ENCODE measurements at regions not wholly inside any gene's neighbourhood (a gene's known extent, or its start where the extent isn't known, plus 50 kb on each side); places are given as distances from the start of the nearest gene placed in this dataset.

DNA sequence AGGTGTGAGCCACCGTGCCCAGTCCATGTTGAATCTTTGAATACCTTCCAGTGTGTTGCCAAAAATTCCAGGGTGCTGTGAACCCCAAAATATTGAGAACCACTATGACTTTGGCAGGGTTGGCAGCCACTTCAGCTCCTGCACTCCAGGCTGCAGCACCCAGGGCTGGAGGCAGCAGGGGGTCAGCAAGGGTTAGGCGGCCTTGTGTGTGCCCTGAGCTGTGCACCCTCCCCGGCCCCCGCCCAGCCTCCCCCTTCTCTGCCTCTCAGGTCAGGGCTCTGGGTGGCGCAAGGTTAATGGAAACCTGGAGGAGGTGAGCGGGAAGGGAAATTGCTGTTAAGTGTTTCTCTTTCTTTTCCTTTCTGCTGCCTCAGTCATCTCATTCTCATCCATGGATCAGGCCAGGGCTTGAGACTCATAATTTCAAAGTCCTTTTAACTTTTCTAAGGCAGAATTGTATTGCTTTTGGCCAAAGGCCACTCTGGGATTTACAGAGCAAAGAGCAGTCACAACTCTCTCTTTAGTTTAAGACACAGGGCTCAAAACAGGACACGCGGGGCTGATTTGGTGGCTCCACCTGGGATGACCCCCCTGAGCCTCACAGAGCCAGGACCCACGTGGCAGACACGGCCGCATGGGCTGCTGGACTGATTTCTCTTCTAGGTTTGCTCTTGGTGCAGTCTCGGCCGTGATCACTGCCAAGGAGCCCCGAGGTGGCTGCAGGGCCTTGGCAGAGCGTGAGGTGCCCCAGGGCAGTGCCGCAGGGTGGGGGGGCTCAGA lies 212.3 kb downstream of the PTPRU start:
- whole genome bisulfite sequencing, 2 donors, result 84 to 88% methylated on average over 8 to 14 of the region's 16 CpGs
- DNase-seq, result no peak
- intact Hi-C loops (cut with DNase I), result no loop called here
- Histone ChIP-seq H3K4me3 (replicated peaks in 1 of 3) (no peak overlapping the region), H3K9me3 (no peaks in the 10 kb centered on the region), H3K36me3 (no peaks in the 10 kb centered on the region), H3K27ac (no peak overlapping the region), H3K4me1 (no peaks in the 10 kb centered on the region), H3K27me3 (no peaks in the 10 kb centered on the region)
- TF ChIP-seq, protein P1, sequence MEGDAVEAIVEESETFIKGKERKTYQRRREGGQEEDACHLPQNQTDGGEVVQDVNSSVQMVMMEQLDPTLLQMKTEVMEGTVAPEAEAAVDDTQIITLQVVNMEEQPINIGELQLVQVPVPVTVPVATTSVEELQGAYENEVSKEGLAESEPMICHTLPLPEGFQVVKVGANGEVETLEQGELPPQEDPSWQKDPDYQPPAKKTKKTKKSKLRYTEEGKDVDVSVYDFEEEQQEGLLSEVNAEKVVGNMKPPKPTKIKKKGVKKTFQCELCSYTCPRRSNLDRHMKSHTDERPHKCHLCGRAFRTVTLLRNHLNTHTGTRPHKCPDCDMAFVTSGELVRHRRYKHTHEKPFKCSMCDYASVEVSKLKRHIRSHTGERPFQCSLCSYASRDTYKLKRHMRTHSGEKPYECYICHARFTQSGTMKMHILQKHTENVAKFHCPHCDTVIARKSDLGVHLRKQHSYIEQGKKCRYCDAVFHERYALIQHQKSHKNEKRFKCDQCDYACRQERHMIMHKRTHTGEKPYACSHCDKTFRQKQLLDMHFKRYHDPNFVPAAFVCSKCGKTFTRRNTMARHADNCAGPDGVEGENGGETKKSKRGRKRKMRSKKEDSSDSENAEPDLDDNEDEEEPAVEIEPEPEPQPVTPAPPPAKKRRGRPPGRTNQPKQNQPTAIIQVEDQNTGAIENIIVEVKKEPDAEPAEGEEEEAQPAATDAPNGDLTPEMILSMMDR (IDR thresholded peaks at IDR 0.05), result no peak
- no peak for TF ChIP-seq POLR2A (IDR thresholded peaks at IDR 0.05)

DNA sequence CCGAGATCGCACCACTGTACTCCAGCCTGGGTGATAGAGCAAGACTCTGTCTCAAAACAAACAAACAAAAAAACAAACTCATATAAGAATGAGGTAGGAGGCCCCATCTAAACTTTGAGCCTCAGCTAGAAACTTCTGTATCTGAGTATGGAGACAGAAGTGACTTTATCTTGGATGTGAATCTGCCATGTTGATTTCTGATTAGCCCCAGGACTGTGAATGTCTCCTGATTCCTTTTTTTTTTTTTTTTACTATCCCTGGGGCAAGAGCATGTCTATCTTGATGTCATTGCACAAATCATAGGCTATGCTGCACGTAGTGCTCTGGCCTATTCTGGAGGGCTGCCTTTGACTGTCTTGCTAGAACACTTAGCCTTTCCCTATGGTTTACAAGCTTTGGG lies 211.0 kb downstream of the PTPRU start:
- intact Hi-C loops (cut with DNase I), result no loop called here
- Histone ChIP-seq H3K27ac (no peak overlapping the region), H3K36me3 (no peaks in the 10 kb centered on the region), H3K4me3 (replicated peaks in 1 of 3) (no peak overlapping the region), H3K4me1 (no peaks in the 10 kb centered on the region), H3K27me3 (no peaks in the 10 kb centered on the region), H3K9me3 (no peaks in the 10 kb centered on the region)
- DNase-seq, result no peak
- TF ChIP-seq POLR2A (IDR thresholded peaks at IDR 0.05), result no peak
- TF ChIP-seq, protein P1 (IDR thresholded peaks at IDR 0.05), result no peak
- 79 to 80% methylated on average over 3 of the region's 3 CpGs for WGBS, 2 donors

DNA sequence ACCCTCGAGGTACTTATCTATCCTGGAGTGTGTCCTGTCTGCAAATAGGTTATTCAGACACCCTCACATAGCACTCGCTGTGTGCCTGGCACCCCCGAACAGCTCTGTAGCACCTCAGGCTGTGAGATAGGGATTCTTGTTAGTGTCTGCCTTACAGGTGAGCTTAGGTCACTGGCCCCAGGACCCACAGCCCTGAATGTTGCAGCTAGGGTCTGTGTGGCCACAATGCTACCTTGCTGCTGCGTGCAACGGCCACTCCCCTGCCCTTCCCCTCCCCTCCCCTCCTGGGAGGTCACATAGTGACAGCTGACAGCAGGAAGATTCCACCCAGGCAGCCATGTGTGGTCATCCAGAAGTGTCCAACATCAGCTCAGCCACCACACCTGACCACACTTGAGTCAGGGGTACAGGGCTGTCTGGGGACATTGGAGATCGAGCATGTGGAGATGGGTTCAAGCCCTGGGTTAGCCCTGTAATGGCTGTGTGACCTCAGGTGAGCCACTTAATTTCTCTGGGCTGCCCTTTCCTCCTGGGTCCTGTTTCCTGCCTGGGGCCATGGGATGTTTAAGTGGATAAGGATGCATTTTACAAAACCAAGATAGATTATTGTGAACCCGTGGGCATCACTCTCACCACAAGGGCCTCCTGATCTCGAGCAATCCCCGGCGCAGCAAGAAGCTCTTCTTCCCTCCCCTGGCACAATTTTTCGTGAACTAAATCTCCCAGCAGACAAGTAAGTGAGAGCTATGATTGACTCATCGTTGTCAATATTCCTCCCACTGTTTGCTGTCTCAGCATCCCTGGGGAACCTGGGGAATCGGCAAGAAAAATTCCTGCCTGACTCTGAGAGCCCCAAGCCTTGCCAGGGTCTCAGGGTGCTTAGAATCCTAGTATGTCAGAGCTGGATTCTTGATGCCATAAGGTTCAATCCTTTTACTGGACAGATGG lies 208.7 kb downstream of the PTPRU start:
- TF ChIP-seq, protein P1 (IDR thresholded peaks at IDR 0.05), result no peak
- no peak for TF ChIP-seq POLR2A (IDR thresholded peaks at IDR 0.05)
- intact Hi-C loops (cut with DNase I), result no loop called here
- Histone ChIP-seq H3K36me3 (no peaks in the 10 kb centered on the region), H3K9me3 (no peaks in the 10 kb centered on the region), H3K4me1 (no peaks in the 10 kb centered on the region), H3K27ac (no peak overlapping the region), H3K27me3 (no peaks in the 10 kb centered on the region), H3K4me3 (replicated peaks in 1 of 3) (no peak overlapping the region)
- 49 to 58% methylated on average over 12 to 13 of the region's 13 CpGs for WGBS, 2 donors
- DNase-seq, result no peak

DNA sequence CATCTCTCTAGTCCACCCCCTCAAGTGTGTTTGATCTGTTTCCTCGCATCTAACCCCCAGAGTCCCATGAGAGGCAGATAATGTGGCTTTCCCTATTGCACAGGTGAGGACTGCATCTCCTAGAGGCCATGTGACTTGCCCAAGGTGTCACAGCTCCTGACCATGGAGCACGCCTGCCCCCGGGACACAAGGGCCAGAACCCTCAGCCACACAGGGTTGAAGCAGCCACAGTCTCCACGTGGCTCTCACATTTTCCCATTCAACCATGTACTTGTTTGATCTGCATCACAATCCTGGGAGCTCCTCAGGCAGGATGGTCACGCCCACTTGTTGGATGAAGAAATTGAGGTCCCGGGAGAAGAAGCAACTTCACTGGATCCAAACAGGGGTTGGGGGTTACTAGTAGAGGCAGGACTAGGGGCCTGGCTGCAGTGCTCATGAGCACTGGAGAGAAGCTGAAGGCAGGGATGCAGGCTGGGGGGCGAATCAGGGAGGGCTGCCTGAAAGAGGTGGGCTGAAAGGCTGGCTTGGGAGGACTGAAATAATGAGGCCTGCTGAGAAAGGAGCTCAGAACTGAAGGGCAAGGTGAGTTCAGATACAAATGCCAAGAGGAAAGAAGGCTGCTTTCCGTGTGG lies 207.9 kb downstream of the PTPRU start:
- WGBS, 2 donors, result 58 to 59% methylated on average over 8 of the region's 8 CpGs
- Histone ChIP-seq H3K4me3 (replicated peaks in 1 of 3) (no peak overlapping the region), H3K9me3 (no peaks in the 10 kb centered on the region), H3K36me3 (no peaks in the 10 kb centered on the region), H3K27me3 (no peaks in the 10 kb centered on the region), H3K4me1 (no peaks in the 10 kb centered on the region), H3K27ac (no peak overlapping the region)
- no peak for DNase-seq
- intact Hi-C loops (cut with DNase I), result no loop called here
- no peak for TF ChIP-seq POLR2A (IDR thresholded peaks at IDR 0.05)
- TF ChIP-seq, protein P1 (IDR thresholded peaks at IDR 0.05), result no peak

All from thyroid gland (tissue), 4 donors.